Epithelial cell of prostate (primary cell): ENCODE measurements at regions not wholly inside any gene's neighbourhood (a gene's known extent, or its start where the extent isn't known, plus 50 kb on each side); places are given as distances from the start of the nearest gene placed in this dataset.

Source experiments
- DNase-seq: peaks from one replicate; pipeline ENCODE4 v3.0.0-alpha.2; 2011; ENCODE audit warnings: low read depth, low spot score
- H3K27ac ChIP-seq: fragments of 450-650 bp; 2 replicates; pipeline ENCODE4 v1.5.1; 2017; ENCODE audit warnings: mild to moderate bottlenecking

DNA sequence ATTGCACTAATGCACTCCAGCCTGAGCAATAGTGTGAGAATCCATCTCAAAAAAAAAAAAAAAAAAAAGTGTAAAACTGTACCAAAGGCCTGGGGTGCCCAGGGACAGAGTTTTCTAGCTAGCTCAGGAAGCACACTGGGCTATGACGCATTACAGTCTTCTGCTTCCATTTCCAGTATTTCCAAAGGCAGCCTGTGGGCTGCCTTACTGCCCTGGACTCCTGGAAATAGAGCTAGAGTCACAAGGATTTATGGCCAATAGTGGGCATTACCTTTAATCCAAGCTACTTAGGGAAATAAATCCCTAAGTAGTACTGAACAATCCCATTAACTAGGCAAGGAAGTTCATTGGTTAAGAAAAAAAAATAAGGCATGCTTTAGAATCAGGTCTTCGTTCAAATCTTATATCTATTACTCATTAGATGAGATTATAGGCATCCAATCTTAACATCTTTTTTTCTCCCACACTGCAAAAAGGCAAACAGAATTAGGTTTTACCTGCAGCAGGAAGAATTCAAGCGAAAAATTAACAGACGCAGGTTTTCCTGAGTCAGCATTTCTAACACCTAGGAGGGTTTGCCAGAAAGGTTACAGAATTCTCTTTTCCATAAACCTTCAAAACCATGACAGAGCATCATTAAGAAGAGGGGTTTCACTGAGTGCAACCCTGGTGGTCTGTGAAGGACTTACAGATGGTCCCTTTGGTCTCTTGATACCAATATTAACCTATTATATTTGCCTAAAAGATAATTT lies 85.6 kb upstream of the CCDC112 start:
- H3K27ac ChIP-seq: no peak overlapping the region
- DNase-seq: no peak

DNA sequence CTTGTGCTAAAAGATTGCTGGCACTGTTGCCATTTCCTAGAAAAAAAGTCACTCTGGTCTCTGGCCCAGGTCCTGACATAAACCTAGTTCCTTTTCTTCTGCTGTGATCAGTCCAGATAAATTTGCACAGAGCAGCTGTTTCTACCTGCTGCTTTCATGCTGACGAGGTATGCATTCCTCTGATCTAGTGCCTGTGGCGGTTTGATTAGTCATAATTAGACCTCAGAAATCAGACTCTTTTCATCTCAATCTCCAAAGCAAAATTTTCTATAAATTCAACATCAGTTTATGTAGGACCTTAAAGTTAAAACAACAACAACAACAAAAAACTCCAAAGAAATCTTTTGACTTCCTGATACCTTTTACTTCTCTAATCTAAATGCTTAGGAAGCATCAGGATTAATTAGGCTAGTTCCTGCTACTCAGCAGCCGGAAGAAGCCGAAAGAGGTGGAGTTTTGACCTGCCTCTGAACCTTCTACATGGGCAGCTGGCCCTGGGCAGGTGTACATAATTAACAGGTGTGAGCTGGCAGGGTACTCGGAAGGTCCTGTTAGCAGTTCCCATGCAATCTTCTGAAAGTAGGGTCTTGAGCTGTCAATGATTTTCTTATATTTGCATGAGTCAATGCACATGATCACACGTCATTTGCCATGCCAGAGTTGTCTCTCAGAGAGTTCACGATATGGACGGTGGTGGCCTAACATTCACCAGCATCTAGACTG lies 83.3 kb upstream of the CCDC112 start:
- peak; percentile 53 for DNase-seq
- H3K27ac ChIP-seq: peak overlapping the region; percentile 63

DNA sequence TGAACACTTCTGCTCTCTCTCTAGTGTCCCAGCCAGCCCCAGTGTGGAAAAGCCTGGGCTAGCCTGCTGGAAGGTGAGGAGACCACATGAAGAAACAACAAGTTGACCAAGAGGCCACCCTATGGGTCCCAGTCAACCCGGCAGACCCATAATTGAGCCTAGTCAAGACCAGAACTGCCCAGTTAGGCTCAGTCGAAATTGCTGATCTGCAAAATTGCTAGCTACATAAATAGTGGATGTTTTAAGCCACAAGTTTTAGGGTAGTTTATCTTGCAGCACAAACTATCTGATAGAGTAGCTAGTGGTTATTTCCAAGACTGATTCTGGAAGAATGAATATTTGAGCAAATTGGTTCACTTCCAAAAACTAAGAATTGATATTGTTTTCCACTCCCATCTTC lies 82.3 kb upstream of the CCDC112 start:
- H3K27ac ChIP-seq: no peak overlapping the region
- DNase-seq: no peak

DNA sequence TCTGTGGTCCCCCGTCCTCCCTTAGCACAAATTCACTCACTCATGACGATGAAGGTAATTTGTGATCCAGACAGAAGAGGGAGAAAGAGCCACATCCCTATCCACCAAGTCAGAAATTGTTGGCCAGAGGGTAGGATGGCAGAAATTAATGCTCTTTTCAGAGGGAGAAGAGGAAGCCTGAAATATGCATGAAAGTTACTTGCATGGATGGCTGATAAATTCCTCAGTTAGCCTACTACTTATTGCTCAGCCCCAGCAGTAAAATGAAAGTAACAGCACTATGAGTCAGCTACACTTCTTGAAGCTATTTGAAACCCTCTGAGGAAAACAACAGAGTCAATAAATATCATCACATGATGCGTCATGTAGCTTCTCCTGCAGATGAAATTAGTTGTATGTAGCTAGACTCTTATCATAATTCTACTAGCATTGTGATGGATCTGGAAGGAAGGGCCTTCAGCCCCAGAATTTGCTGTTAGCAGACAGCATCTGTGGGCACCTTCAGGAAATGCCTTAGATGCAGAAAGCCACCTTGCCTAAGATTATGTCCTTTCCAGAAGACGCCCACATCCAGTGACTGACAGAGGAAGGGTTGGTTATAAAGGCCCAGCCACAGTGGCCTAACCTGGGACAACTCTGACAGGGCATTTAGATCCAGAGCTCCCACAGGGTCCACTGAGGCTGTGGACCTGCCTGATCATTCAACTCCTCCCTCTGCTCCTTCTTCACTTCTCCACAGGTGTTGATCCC lies 81.2 kb upstream of the CCDC112 start:
- peak; percentile 61 for DNase-seq
- H3K27ac ChIP-seq: no peak overlapping the region

DNA sequence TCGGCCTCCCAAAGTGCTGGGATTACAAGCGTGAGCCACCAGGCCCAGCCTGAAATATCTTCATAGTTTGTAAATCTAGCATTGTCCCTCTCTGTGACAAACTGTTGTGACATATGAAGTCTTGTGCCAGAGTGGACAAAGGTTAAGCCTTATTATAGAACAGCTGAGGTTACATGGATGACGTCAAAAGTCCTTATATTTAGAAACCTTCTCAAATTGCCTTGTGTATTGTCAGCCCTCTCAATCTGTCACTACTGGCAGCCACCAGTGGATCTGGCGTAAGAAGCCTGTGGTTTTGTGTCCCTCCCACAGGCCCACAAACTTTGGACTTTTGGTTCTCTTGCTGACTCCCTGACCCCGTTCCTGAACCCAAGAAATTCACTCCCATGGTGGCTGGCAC lies 79.4 kb upstream of the CCDC112 start:
- no peak overlapping the region for H3K27ac ChIP-seq
- no peak for DNase-seq

DNA sequence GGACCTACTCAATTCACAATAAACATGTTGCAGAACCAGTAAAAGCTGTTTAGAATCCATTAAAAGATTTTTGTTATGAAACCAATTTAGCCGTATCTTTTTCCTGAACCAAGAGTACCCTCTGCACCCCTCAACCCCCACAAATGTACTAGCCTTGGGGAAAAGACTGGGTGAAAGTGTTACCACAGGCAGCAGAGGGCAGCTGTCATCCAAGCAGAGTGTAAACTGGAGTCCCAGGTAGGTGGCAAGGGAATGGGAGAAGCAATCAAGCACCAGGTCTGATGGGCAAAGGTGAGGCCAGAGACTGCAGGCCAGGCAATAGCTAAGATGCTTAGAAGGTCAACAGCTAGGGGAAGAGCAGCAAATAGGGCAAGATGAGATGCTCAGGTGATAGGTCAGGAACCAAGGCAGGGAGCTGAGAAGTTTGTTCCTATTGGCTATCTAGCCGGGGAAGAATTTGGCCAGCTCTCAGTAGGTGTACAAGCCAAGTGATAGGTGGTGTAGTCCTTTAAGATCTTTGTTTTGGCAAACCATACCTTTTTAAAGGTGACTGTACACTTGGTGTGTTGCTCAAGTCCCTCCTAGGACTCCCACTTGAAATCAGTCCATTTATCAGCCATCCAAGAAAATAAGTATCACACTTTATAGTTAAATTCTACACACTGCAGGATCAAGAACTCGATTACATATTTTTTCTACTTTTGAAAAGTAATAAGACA lies 77.8 kb upstream of the CCDC112 start:
- no peak overlapping the region for H3K27ac ChIP-seq
- DNase-seq: no peak

DNA sequence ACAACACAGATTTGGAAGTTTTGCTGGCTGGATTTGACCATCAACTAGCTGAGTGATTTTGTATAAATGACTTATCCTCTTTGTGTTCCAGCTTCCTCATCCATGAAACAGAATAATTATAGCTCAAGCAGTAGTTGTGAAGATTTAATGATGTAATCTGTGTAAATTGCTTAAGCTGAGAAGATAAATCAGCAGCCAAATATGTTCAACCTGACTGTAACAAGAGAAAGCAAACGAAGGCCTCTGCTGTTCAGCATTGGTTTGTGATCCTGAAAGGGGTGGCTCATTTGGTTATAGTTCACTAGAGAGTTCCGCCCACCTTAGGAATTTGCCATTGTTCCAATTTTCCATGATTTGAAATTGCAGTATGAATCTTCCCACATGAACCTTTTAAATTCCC lies 75.7 kb upstream of the CCDC112 start:
- H3K27ac ChIP-seq: peak overlapping the region; percentile 55
- no peak for DNase-seq

DNA sequence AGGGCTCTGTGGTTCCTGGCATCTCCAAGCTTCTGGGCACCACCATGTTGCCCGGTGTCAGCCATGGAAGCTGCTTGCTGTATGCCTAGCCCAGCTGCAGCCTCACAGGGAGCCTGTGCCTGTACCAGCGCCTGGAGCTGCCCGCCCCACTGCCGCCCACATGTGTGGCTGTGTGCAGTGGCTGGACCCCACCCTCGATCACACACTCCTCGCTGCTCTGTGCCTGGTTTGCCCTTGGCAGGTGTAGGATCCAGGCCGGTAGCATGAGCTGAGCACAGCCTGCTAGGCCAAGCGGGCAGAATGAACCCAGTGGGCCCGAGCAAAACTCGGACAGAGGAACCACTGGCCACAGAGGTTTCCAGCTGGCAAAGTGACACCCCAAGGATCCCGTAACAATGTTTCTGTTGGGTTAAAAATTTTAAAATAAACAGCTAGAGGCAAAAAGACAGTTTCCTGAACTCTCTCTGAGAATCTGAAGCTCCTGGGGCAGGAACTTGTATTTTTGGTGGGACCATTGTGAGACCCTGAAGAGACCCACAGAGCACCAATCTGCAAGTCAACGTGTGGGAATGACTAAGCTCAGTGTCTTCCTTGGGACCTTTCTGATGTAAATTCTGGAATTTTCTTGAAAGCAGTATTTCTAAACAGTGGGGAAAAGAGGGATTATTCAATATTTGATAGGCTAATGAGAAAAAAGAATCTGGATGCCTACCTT lies 73.1 kb upstream of the CCDC112 start:
- no peak for DNase-seq
- H3K27ac ChIP-seq: no peak overlapping the region

DNA sequence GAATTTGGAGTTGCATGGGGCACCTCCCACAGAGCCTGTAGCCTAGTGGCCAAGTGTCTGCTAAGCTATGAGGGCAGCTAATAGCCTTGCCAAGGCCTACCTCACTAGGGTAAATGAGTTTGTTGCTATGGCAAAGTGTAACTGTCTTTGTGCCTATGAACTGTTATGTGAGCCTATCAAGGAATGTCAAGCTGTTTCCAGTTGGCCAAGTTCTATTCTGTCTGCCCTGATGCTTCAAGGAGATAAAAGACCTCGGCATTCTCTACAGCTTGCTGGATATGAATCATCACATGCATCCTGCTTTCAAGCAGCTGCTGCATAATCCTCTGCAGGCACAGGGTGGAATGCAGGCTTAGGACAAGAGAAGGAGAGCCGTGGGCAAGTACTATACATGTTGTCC lies 69.8 kb upstream of the CCDC112 start:
- H3K27ac ChIP-seq: no peak overlapping the region
- DNase-seq: peak; percentile 59

DNA sequence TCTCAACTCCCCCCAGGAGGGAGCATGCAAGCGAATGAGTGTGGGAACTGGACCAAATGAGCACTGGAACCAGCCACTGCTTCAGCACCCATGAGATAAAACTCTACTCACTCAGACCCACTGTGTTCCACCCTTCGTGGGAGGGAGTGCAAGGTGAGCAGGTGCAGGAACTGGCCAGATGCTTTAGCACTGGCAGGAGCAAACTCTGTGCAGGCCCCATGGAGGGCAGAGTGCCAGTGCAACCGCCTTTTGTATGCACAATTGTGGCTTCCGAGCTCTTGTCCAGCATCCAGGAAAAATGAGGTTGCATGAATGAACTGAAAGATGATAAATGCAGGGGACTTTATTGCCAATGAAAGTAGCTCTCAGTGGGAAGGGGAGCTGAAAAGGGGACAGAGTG lies 67.4 kb upstream of the CCDC112 start:
- H3K27ac ChIP-seq: no peak overlapping the region
- DNase-seq: no peak

DNA sequence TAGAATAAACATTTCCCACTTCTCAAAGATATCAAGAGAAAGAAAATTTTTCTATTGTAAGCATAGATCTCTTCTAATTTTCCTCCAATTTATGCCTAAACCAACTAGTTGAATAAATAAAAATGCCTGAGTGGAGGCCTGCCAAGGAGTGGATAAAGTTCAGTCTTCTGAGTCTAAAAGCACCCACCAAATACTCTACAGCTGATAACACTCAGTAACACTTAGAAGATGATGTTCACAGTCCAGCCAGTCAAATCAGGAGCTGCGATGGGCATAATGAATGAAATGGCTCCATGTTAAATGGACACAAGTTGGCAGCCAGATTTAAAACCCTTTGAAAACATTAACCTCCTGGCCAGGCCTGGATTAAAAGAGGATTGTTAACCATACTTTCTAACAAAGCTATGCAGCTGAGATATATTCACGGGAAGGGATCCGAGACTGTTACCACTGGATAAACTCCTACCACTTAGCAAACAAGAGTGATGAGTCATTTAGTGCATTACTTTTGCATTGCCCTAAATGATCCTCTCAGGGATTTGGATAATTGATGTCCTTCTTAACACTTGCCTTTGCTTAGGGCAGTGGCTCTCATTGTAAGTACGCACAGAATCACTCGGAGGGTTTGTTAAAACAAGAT lies 63.7 kb upstream of the CCDC112 start:
- DNase-seq: no peak
- H3K27ac ChIP-seq: no peak overlapping the region

DNA sequence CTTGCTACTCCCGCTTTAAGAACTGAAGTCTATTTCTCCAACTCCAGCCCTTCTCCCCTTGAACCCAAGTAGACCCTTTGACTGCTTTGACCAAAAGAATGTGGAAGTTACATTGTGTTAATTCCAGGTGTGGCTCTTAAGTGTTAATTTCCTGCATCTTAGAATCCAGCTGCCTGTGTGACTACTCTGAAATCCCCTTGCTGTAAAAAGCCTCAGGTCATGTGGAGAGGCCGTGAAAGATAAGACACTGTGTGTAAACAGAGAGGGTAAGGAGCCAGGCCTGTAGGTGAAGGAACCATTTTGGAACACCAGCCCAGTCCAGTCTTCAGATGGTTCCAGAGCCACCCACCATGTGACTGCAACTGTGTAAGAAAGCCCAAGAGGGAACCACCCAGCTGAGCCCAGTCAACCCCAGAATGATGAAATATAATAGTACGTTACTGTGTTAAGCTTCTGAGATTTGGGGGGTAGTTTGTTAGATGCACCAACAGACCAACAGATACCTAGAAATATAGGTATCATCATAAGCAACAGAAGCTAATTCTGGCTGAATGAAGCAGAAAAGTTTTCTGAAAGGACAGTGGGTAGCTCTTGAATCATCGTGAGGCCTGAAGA lies 59.4 kb upstream of the CCDC112 start:
- H3K27ac ChIP-seq: no peak overlapping the region
- no peak for DNase-seq

DNA sequence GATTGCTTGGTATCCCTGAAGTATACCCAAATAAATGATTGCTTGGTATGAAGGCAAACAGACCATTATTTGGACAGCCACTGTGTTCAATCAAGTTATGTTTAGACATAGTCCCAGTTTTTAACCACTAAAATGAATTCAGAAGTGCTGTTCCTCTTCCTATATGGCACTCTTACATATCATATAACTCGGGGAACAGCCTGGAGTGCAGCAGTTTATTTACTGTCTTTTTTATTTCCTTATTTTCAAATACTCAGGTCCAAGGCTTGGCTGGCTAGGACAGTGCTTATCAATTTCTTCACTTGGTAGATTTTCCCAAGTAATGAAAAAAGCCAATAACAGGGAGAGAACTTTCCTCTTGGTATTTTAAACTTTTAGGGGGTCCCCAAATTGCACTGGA lies 58.6 kb upstream of the CCDC112 start:
- no peak for DNase-seq
- H3K27ac ChIP-seq: no peak overlapping the region

DNA sequence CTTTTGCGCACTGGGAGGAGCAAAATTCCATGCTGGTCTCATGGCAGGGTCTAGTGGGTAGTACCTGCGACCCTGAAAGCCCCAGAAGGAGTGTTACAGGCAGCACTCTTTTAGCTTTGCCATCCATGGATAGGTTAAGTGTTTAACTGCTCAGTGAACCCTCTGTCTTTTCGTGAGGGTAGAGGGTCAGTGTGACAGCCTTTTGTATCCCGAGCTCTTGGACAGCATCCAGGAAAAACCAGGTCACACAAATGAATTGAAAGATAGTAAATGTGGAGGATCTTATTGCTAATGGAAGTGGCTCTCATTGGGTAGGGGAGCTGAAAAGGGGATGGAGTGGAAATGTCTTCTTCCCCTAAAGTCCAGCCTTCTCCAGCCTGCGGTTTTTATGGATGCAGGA lies 57.8 kb upstream of the CCDC112 start:
- H3K27ac ChIP-seq: no peak overlapping the region
- no peak for DNase-seq

DNA sequence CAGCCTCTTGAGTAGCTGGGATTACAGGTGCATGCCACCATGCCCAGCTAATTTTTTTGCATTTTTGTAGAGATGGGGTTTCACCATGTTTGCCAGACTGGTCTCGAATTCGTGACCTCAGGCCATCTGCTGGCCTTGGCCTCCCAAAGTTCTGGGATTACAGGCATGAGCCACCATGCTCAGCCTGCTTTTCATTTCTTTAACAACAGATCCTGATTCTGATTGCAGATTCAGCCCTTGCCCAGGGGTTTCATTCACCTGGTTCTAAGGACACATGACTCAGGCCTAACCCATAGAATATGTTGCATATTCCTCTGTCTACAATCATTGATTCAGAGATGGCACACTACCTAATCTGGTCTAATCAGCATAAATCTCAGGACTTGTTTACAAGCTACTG lies 56.1 kb upstream of the CCDC112 start:
- DNase-seq: no peak
- H3K27ac ChIP-seq: no peak overlapping the region

DNA sequence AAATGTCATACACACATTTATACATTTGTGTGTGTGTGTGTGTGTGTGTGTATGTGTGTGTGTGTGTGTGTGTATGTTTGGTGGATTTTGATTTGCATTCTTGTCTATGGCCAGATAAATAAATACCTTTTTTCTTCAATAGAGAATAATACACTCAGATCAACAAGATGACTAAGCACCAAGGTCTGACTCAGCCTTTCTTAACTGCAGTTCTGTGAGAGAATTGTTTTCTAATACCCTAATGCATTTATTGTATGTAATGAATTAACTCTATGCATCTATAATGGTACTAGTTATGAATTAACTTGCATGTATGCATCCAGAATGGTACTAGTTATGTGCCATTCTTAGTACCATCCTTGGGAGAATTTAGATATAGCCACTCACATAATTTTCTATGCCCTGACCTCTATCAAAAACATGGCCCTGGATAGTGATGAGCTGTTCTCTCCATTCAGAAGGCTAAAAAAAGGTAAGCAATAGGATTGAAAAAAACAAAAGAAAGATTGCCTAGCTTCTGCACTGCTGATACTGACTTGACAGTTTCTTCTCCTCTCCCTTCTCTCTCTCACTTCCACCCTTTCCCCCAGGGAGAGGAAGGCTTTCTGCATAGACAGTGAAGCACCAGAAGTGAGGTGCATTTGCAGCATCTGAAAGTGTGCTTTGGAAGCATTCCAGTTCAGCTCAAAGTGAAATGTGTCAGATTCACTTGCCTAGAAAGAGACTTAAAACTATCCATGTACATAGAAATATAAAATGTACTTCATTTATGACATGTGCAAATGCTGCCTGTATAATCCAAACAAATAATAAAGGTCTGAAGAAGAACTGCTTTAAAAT lies 55.1 kb upstream of the CCDC112 start:
- H3K27ac ChIP-seq: peak overlapping the region; percentile 14
- no peak for DNase-seq

DNA sequence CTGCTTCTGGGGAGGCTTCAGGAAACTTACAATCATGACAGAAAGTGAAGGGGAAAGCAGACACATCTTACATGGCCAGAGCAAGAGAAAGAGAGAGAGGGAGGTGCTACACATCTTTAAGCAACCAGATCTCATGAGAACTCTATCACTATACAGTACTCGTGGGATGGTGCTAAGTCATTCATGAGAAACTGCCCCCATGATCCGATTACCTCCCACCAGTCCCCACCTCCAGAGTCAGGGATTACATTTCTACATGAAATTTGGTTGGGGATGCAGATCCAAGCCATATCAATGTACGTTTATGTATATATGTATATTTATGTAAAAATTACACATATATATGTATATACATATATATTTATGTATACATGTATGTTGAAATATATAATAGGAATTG lies 54.4 kb upstream of the CCDC112 start:
- H3K27ac ChIP-seq: no peak overlapping the region

More for the DNA sequence above, 54.4 kb upstream of the CCDC112 start:
- DNase-seq: no peak
